H9 (cell line): ENCODE measurements at regions not wholly inside any gene's neighbourhood (a gene's known extent, or its start where the extent isn't known, plus 50 kb on each side); places are given as distances from the start of the nearest gene placed in this dataset.

Source experiments
- DNase-seq: peaks from one replicate; pipeline ENCODE4 v3.0.0-alpha.2; 2017
- H2AFZ ChIP-seq: one replicate; pipeline ENCODE4 v1.6.1; 2013; ENCODE audit warnings: mild to moderate bottlenecking, low read length, control low read depth, moderate library complexity
- H2AK5ac ChIP-seq: 2 replicates; pipeline ENCODE4 v1.6.1; 2013; ENCODE audit warnings: low read length, control low read depth, mixed read lengths; ENCODE audit not compliant: insufficient read length
- H2BK120ac ChIP-seq: one replicate; pipeline ENCODE4 v1.6.1; 2013; ENCODE audit warnings: low read depth, mild to moderate bottlenecking, low read length, control low read depth, inconsistent platforms; ENCODE audit not compliant: poor library complexity, severe bottlenecking
- H2BK12ac ChIP-seq: 2 replicates; pipeline ENCODE4 v1.6.1; 2013; ENCODE audit warnings: low read length, control low read depth, mixed read lengths, low read depth; ENCODE audit not compliant: insufficient read length
- H2BK15ac ChIP-seq: 2 replicates; pipeline ENCODE4 v1.6.1; 2013; ENCODE audit warnings: low read depth, low read length, control low read depth
- H2BK20ac ChIP-seq: one replicate; pipeline ENCODE4 v1.6.1; 2013; ENCODE audit warnings: low read depth, mild to moderate bottlenecking, low read length, control low read depth, inconsistent platforms; ENCODE audit not compliant: poor library complexity, severe bottlenecking
- H2BK5ac ChIP-seq: 2 replicates; pipeline ENCODE4 v1.6.1; 2013; ENCODE audit warnings: low read length, control low read depth, mixed read lengths; ENCODE audit not compliant: insufficient read length
- H3K14ac ChIP-seq: 2 replicates; pipeline ENCODE4 v1.6.1; 2013; ENCODE audit warnings: low read length, control low read depth; ENCODE audit not compliant: insufficient read depth
- H3K18ac ChIP-seq: 2 replicates; pipeline ENCODE4 v1.6.1; 2013; ENCODE audit warnings: low read depth, mild to moderate bottlenecking, mixed read lengths, low read length, control low read depth; ENCODE audit not compliant: insufficient read length
- H3K23ac ChIP-seq: 2 replicates; pipeline ENCODE4 v1.6.1; 2013; ENCODE audit warnings: low read length, control low read depth, mixed read lengths, low read depth; ENCODE audit not compliant: insufficient read length
- H3K23me2 ChIP-seq: 2 replicates; pipeline ENCODE4 v1.6.1; 2013; ENCODE audit warnings: low read depth, mild to moderate bottlenecking, mixed read lengths, low read length, control low read depth; ENCODE audit not compliant: insufficient read length, poor library complexity, severe bottlenecking
- H3K27ac ChIP-seq: 2 replicates; pipeline ENCODE4 v1.5.1; 2013; ENCODE audit warnings: low read length, control low read depth, mixed read lengths, low read depth; ENCODE audit not compliant: insufficient read length
- H3K27me3 ChIP-seq: 2 replicates; pipeline ENCODE4 v1.6.1; 2013; ENCODE audit warnings: low read length, control low read depth, inconsistent platforms; ENCODE audit not compliant: insufficient read depth
- H3K4ac ChIP-seq: 2 replicates; pipeline ENCODE4 v1.6.1; 2013; ENCODE audit warnings: low read depth, mild to moderate bottlenecking, control low read depth, inconsistent platforms, low read length, moderate library complexity
- H3K4me1 ChIP-seq: 2 replicates; pipeline ENCODE4 v1.6.1; 2013; ENCODE audit warnings: low read length, control low read depth, inconsistent platforms; ENCODE audit not compliant: insufficient read depth
- H3K4me2 ChIP-seq: 2 replicates; pipeline ENCODE4 v1.6.1; 2013; ENCODE audit warnings: low read length, control low read depth, mixed read lengths; ENCODE audit not compliant: insufficient read length, insufficient read depth
- H3K56ac ChIP-seq: 2 replicates; pipeline ENCODE4 v1.6.1; 2013; ENCODE audit warnings: low read depth, mild to moderate bottlenecking, mixed read lengths, low read length, control low read depth; ENCODE audit not compliant: insufficient read length
- H3K79me1 ChIP-seq: 2 replicates; pipeline ENCODE4 v1.6.1; 2013; ENCODE audit warnings: low read depth, mild to moderate bottlenecking, moderate library complexity, low read length, control low read depth, inconsistent platforms; ENCODE audit not compliant: insufficient read depth, poor library complexity, severe bottlenecking
- H3K79me2 ChIP-seq: 2 replicates; pipeline ENCODE4 v1.6.1; 2013; ENCODE audit warnings: low read length, control low read depth, inconsistent platforms; ENCODE audit not compliant: insufficient read depth
- H3K9ac ChIP-seq: 2 replicates; pipeline ENCODE4 v1.6.1; 2013; ENCODE audit warnings: low read length, control low read depth, mixed read lengths; ENCODE audit not compliant: insufficient read length; ENCODE audit errors: extremely low read depth
- H3K9me3 ChIP-seq: one replicate; pipeline ENCODE4 v1.6.1; 2013; ENCODE audit warnings: low read depth, low read length, inconsistent platforms; ENCODE audit not compliant: control insufficient read depth
- H3T11ph ChIP-seq: one replicate; pipeline ENCODE4 v1.6.1; 2013; ENCODE audit warnings: mild to moderate bottlenecking, low read length, control low read depth, inconsistent platforms
- H4K20me1 ChIP-seq: one replicate; pipeline ENCODE4 v1.6.1; 2013; ENCODE audit not compliant: control insufficient read depth, insufficient read length, insufficient read depth
- H4K5ac ChIP-seq: 2 replicates; pipeline ENCODE4 v1.6.1; 2013; ENCODE audit warnings: low read depth, mild to moderate bottlenecking, mixed read lengths, low read length, control low read depth; ENCODE audit not compliant: insufficient read length
- H4K8ac ChIP-seq: replicated peaks from 2 replicates; pipeline ENCODE4 v1.6.1; 2013; ENCODE audit warnings: low read length, control low read depth, mixed read lengths, low read depth; ENCODE audit not compliant: insufficient read length
- H4K91ac ChIP-seq: 2 replicates; pipeline ENCODE4 v1.6.1; 2013; ENCODE audit warnings: low read depth, mild to moderate bottlenecking, moderate library complexity, mixed read lengths, low read length, control low read depth; ENCODE audit not compliant: insufficient read length
- H3K27ac Mint-ChIP-seq, 3 experiments: 2 replicates in 2 of 3; 3 replicates in 1 of 3; pipeline ENCODE4 v1.8.0; 2020 to 2021; ENCODE audit warnings: mixed read lengths in 3 of 3, mild to moderate bottlenecking in 1 of 3, moderate library complexity in 1 of 3
- H3K27me3 Mint-ChIP-seq: 2 replicates; pipeline ENCODE4 v1.8.0; 2021; ENCODE audit warnings: low read depth, mild to moderate bottlenecking, moderate library complexity, mixed read lengths
- H3K36me3 Mint-ChIP-seq, 3 experiments: 2 replicates in 2 of 3; 3 replicates in 1 of 3; pipeline ENCODE4 v1.8.0; 2020 to 2021; ENCODE audit warnings: low read depth in 3 of 3, mixed read lengths in 3 of 3; ENCODE audit not compliant: insufficient read depth in 1 of 3
- H3K4me1 Mint-ChIP-seq, 2 experiments: 2 replicates each; pipeline ENCODE4 v1.8.0; 2020; ENCODE audit warnings: mixed read lengths in 2 of 2
- H3K4me3 Mint-ChIP-seq, 2 experiments: 2 replicates in 1 of 2; 3 replicates in 1 of 2; pipeline ENCODE4 v1.8.0; 2020 to 2021; ENCODE audit warnings: mild to moderate bottlenecking in 2 of 2, mixed read lengths in 2 of 2, moderate library complexity in 1 of 2
- H3K9me3 Mint-ChIP-seq, 2 experiments: 2 replicates in 1 of 2; 3 replicates in 1 of 2; pipeline ENCODE4 v1.8.0; 2020; ENCODE audit warnings: mild to moderate bottlenecking in 2 of 2, mixed read lengths in 2 of 2, moderate library complexity in 1 of 2
- CTCF ChIP-seq: fragments of 200-600 bp; sonication (generic); conservative IDR thresholded peaks from 3 replicates; pipeline ENCODE4 v1.8.0; 2021; ENCODE audit warnings: antibody characterized with exemption, mild to moderate bottlenecking
- WGBS: extraction: QIAGEN DNeasy Blood & Tissue Kit; methylation state at CpG from one replicate; pipeline ENCODE4 v1.1.7; 2013; ENCODE audit warnings: missing lambda C conversion rate, low lambda C conversion rate, mixed read lengths; ENCODE audit not compliant: insufficient read length; ENCODE audit errors: extremely low coverage; 5-methylcytosine and 5-hydroxymethylcytosine counted together

GRCh38 chr17:68762911-68763310 is 161.7 kb upstream of the FAM20A start:
- WGBS: no CpG with 5 or more reads among the region's 2 CpGs
- no peak for TF ChIP-seq CTCF

More at GRCh38 chr17:68762911-68763310, 161.7 kb upstream of the FAM20A start:
- peaks cover 0 to 2% (median 0%) of the 10 kb centered on the region in 3 experiments; a peak in 4 of 7 replicates for H3K36me3 Mint-ChIP-seq
- no peaks in the 10 kb centered on the region for H3K9me3 ChIP-seq
- no peaks in the 10 kb centered on the region for H3K79me2 ChIP-seq
- no peak overlapping the region for H2AFZ ChIP-seq
- H3K9me3 Mint-ChIP-seq: peaks cover 2 to 3% of the 10 kb centered on the region in 2 experiments; a peak in 3 of 5 replicates
- no peaks in the 10 kb centered on the region for H3K23me2 ChIP-seq
- H2BK12ac ChIP-seq: no peak overlapping the region
- H3K27ac Mint-ChIP-seq: no peak overlapping the region
- H3K14ac ChIP-seq: no peak overlapping the region
- H4K5ac ChIP-seq: no peak overlapping the region
- no peaks in the 10 kb centered on the region for H3K79me1 ChIP-seq
- no peak overlapping the region for H3K56ac ChIP-seq
- H4K91ac ChIP-seq: no peak overlapping the region
- H3K9ac ChIP-seq: no peak overlapping the region
- no peak overlapping the region for H4K8ac ChIP-seq
- no peak overlapping the region for H2AK5ac ChIP-seq
- H3K4ac ChIP-seq: no peak overlapping the region
- H2BK5ac ChIP-seq: no peak overlapping the region
- no peak overlapping the region for H3K18ac ChIP-seq
- no peak overlapping the region for H2BK15ac ChIP-seq
- H2BK20ac ChIP-seq: no peak overlapping the region
- no peak overlapping the region for H3K4me2 ChIP-seq
- no peaks in the 10 kb centered on the region for H3K27me3 Mint-ChIP-seq
- no peak for DNase-seq
- no peaks in the 10 kb centered on the region for H3K4me1 ChIP-seq
- H3K23ac ChIP-seq: no peak overlapping the region
- H4K20me1 ChIP-seq: no peaks in the 10 kb centered on the region
- no peak overlapping the region for H2BK120ac ChIP-seq
- H3K27me3 ChIP-seq: no peaks in the 10 kb centered on the region
- no peak overlapping the region for H3K4me3 Mint-ChIP-seq
- H3T11ph ChIP-seq: no peak overlapping the region
- no peak overlapping the region for H3K27ac ChIP-seq
- H3K4me1 Mint-ChIP-seq: peaks cover 13 to 15% of the 10 kb centered on the region in 2 experiments
